Activated CD8-positive, alpha-beta memory T cell treated with anti-CD3 and anti-CD28 coated beads, Interleukin-2, amount 50 U/mL, for 1 hour (primary cell): ENCODE measurements at regions not wholly inside any gene's neighbourhood (a gene's known extent, or its start where the extent isn't known, plus 50 kb on each side); places are given as distances from the start of the nearest gene placed in this dataset.

Source experiments
- DNase-seq: peaks from one replicate; pipeline ENCODE4 v3.0.0-alpha.2; 2020; ENCODE audit errors: extremely low read depth

- DNase-seq, result no peak
Measured at GRCh38 chr10:78869508-78870454, 199.0 kb upstream of the ZMIZ1 start.

- DNase-seq, result no peak
Measured at GRCh38 chr10:78870458-78870857, 198.3 kb upstream of the ZMIZ1 start.

GRCh38 chr10:78871796-78872195, 197.0 kb upstream of the ZMIZ1 start:
- DNase-seq, result no peak

- no peak for DNase-seq
Measured at GRCh38 chr10:78873413-78873812, 195.4 kb upstream of the ZMIZ1 start.

DNA sequence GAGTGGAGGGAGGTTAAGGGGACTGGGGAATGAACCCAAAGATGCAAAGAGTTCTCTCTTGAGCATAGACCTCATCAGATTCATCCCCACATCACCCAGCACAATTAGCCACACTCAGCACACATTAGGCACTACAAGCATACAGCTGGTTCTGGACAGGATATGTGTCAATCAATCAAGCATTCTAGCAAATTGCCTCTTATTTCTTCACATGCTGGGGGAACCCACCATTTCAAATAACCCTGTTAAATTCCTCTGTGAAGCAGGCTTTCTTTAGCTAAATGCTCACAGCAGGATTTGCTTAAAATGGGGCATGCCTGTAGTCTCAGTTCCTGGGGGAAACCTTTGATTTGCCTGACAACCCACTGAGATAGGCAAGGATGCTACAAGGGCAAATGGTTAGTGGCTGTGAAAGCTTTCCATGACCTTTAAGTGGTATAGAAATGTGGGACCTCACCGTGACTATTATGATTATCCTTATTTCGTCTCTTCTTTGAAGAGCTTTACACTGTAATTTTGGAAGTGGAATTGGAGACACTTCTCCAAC, 193.4 kb upstream of the ZMIZ1 start:
- no peak for DNase-seq

DNA sequence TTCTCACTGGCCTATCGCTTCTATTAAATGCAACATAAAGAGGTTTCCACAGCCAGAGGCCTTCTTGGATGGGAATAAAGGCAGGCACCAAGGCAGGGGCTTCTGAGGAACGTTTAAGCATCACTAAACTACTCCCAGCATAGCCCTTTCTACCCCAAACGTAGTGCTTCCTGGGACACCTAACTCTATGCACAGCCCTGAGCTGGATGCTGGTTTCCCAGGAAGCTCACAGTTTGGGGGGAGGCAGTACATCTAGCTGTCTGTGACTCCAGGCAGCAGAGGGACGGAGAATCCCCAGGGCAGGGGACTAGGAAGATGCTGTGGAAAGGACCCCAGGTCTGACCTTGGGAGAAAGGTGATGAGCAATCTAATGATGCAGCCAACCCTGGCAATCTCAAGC, 192.8 kb upstream of the ZMIZ1 start:
- DNase-seq, result no peak

DNA sequence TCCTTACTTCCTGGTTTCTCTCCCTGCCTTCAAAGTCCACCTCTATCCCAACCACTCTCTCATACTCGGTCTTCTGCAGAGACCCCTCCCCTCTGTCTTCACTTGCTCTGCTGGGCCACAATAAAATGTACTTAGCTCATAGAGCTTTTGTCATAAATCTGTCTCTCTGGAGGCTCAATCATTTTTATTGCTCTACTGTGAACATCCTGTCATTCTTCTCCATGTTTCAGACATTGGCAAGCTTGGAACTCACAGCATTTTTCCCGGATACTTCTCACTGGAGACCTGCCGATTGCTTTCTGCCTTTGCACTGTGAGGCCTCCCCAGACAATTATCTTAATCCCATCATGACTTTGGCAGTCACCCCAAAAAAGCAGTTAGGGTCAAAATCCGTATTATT, 192.3 kb upstream of the ZMIZ1 start:
- no peak for DNase-seq

- DNase-seq, result no peak
Measured at GRCh38 chr10:78879621-78880020, 189.1 kb upstream of the ZMIZ1 start.

DNA sequence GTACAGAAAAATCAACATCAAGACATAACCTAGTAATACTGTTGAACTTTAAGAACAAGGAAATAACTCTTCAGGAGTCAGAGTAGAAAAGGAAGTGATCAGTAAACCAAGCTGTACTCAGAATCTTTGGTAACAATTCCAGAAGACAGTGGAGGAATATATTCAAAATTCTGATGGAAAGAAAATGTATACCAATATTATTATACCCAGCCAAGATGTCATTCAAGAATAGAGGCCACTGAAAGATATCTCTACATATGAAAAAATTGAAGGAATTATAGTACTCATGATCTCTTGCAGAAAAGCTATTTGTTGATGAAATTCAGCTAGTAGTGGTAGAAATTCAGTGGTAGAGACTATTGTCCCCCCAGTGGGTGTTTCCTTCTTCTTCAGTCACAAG, 182.6 kb upstream of the ZMIZ1 start:
- no peak for DNase-seq

GRCh38 chr10:78889536-78890063, 179.2 kb upstream of the ZMIZ1 start:
- DNase-seq, result no peak

GRCh38 chr10:78890506-78890905, 178.3 kb upstream of the ZMIZ1 start:
- no peak for DNase-seq

- no peak for DNase-seq
Measured at GRCh38 chr10:78891741-78892140, 177.0 kb upstream of the ZMIZ1 start.

GRCh38 chr10:78892338-78893176, 176.2 kb upstream of the ZMIZ1 start:
- no peak for DNase-seq

DNA sequence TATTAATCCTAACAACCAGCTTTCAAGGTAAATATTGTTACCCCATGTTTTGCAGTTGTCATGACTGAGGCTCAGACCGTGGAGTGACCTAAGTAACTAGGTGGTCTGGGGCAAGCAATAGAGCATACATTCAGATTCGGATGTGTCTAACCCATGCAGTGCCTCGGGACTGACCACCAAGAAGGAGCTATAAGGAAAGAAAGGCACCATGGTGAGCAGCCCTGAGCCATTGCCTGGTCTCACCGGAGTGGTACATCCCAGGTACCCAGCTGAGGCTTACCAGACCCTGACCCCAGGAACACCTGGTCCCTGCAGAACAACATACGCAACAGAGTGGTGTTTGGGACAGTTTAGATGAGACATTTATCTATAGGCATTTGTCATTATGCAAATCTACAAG, 175.5 kb upstream of the ZMIZ1 start:
- no peak for DNase-seq

- no peak for DNase-seq
Measured at GRCh38 chr10:78894089-78894840, 174.5 kb upstream of the ZMIZ1 start.

DNA sequence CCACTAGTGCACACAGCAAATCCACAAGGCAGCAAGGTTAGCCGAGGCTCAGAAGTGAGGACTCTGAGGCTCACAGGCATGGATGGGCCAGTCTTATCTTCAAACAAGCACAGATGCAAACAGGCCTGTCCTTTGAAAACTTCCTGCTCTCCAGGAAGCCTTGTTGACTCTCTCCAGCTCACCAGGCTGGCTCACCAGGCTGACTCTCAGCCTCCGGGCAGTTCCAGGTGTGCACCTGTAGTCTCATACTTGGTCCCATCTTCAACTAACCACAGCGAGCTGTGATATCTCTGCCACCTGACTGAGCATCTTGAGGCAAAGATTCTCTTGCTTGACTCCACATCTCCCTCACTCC, 173.9 kb upstream of the ZMIZ1 start:
- no peak for DNase-seq

GRCh38 chr10:78895469-78895868, 173.3 kb upstream of the ZMIZ1 start:
- no peak for DNase-seq

GRCh38 chr10:78896159-78896928, 172.4 kb upstream of the ZMIZ1 start:
- no peak for DNase-seq

DNA sequence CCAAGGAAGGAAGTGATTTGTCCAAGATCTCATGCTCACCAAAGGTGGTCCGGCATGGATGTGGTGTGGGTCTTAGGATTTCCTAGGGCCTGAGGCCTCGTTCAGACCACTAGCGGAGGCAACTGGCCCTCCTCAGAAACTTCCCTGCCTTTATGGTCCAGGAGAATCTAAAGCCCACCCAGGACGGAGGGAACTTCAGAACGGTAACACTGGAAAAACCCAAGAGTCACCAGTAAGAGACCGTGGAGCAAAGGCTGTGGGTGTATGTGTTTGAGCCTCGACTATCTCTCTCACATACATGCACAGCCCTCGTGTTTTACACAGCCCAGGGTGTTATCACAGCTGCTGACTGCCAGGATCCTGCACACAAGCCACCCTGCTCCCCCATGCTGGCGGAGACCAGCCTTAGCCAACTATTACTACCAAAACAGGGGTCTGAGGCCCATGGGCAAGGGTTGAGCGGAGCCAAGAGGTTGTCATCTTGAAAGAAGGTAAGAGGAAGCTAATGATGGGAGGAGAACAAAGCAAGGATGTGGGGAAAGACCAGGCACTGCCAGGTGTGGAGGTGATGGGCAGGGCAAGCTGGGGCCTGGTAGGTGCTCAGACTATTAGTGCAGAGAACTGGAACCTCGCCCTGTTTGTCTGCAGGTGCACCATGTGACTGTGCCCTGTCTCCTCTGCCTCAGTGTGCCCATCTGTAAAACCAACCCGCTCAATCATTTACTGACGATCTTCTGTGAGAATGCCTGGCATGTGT, 170.2 kb upstream of the ZMIZ1 start:
- no peak for DNase-seq

DNA sequence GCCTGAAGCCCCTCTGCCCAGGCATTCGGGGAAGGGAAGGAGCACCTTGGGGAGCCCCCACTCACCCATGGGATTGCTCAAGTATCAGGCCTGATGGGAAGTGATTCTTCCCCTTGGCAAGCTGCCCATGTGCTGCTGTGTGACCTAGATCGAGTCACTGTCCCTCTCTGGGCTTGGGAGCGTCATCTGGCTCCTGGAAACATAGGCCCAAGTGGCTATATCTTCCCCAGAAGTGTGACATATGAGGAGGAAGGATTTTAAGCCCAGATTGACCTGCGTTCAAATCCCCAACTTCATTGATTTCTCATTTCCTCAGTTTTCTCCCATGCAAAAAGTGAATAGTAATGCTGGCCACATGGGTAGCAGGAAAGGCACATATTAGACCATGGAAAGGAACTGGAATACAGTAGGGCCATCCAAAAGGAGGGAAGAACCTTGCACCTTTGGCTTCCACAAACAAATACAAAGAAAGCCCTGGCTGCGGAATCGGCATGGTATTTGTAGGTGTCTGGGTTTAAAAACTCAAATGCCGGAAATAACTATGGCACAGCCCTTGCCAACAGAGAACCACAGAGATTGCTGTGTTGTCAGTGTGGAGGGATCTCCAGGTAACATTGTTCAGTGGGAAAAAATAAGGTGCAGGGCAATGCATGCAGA, 169.5 kb upstream of the ZMIZ1 start:
- no peak for DNase-seq
